ENCODE measurements at regions not wholly inside any gene's neighbourhood (a gene's known extent, or its start where the extent isn't known, plus 50 kb on each side); places are given as distances from the start of the nearest gene placed in this dataset.

DNA sequence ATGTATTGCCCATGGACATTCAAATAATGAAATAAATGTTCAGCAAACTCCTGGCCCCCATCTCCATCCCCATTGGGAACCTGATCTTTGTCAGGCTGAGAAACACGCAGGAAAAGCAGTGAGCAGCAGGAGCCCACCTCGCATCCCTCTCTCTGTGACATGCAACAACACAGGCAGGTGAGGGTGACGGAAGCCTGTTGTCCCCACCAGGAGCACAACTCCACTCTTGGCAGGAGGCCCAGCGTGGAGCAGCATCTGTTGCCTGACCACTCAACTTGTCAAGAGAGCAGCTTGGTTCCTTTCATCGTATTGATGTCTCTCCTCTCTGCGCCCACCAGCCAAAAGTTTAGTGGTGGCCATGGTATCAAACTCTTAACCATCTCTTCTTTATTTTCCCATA, 586.9 kb upstream of the ARID1B start:
- Mint-ChIP-seq H3K4me3 (no peak overlapping the region), H3K27me3 (no peaks in the 10 kb centered on the region), H3K36me3 (ENCODE audit: low read depth) (no peaks in the 10 kb centered on the region), H3K27ac (no peak overlapping the region), H3K9me3 (peaks cover 9% of the 10 kb centered on the region), H3K4me1 (ENCODE audit: low read depth) (peaks cover 31% of the 10 kb centered on the region)
- DNase-seq = no peak

DNA sequence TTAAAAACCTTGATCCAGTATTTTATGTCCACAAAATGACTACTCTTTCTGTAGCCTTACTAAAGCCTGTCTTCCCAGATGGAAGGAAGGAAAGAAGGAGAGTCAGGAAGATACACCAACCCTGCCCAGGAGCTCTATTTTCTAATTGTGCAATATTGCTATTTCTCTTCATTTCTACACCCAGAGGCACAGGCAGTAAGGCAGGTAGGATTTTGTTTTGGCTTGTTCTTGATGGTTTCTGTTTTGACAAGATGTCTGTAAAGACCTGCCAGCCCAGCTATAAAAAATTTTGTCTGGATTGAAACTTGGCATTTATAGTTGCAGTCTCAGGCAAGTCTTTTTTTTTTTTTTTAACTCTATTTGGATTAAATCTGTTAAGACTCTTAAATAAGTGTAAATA, 587.5 kb upstream of the ARID1B start:
- H3K4me1 Mint-ChIP-seq (ENCODE audit: low read depth) = peaks cover 36% of the 10 kb centered on the region
- H3K27me3 Mint-ChIP-seq = no peaks in the 10 kb centered on the region
- peaks cover 9% of the 10 kb centered on the region for H3K9me3 Mint-ChIP-seq
- no peak overlapping the region for H3K27ac Mint-ChIP-seq
- DNase-seq = no peak
- H3K36me3 Mint-ChIP-seq (ENCODE audit: low read depth) = no peaks in the 10 kb centered on the region
- no peak overlapping the region for H3K4me3 Mint-ChIP-seq

DNA sequence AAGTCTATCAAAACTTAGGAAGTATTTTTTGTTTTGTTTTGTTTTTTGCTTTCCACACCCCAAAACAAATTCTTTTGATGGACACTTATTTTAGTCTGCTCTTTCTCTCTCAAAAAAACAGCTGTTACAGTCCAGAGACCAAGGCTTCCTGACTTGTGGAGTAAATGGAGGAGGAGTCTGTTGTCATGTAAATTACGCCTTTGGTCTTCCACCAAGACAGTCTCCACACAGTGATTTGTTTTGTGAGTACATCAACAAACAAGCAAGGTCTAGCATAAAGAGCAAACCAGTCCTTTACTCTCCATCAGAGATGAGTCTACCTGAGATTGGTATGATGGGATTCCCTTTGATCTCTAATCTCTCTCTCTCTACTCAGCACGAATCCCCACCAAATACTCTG, 588.0 kb upstream of the ARID1B start:
- H3K36me3 Mint-ChIP-seq (ENCODE audit: low read depth) = no peaks in the 10 kb centered on the region
- no peak overlapping the region for H3K27ac Mint-ChIP-seq
- no peaks in the 10 kb centered on the region for H3K27me3 Mint-ChIP-seq
- peaks cover 9% of the 10 kb centered on the region for H3K9me3 Mint-ChIP-seq
- no peak overlapping the region for H3K4me3 Mint-ChIP-seq
- H3K4me1 Mint-ChIP-seq (ENCODE audit: low read depth) = peaks cover 37% of the 10 kb centered on the region
- no peak for DNase-seq

DNA sequence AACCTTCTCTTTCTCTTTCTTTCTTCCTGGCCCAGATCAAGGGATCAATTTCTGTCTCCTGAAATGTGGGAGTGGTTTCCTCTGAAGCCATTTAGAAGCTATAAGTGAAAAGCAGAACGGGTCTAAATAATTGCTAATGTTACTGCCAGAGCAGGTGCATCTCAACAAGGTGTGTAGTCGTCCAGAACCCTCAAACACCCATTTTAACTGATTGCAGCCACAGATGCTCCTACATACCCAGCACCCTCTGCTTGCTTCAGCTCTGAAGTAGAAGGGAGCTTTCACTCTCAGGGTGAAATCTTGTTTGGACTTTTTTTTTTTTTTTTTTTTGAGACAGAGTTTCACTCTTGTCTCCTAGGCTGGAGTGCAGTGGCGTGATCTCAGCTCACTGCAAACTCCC, 592.1 kb upstream of the ARID1B start:
- peaks cover 4% of the 10 kb centered on the region for H3K9me3 Mint-ChIP-seq
- no peak overlapping the region for H3K27ac Mint-ChIP-seq
- peaks cover 17% of the 10 kb centered on the region for H3K4me1 Mint-ChIP-seq (ENCODE audit: low read depth)
- no peak for DNase-seq
- no peak overlapping the region for H3K4me3 Mint-ChIP-seq
- H3K27me3 Mint-ChIP-seq = no peaks in the 10 kb centered on the region
- no peaks in the 10 kb centered on the region for H3K36me3 Mint-ChIP-seq (ENCODE audit: low read depth)

DNA sequence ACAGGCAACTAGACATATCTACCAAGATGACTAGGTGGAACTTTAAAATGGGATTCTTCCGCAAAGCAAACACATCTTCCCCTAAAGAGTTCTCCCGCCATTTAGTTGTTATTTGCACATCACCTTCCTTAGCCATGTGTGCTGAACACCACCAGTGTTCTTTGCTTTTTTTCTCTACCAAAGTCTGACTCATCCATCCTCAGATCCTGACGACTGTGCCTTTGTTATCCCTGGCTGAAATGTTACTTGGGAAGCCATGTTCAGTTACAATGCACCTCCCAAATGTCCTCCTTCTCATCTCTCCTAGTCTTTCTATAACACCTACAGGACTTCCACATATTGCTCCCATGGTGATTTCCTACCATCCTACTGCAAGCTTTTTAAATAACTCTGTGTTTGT, 593.5 kb upstream of the ARID1B start:
- peaks cover 5% of the 10 kb centered on the region for H3K9me3 Mint-ChIP-seq
- no peak overlapping the region for H3K4me3 Mint-ChIP-seq
- H3K4me1 Mint-ChIP-seq (ENCODE audit: low read depth) = peaks cover 10% of the 10 kb centered on the region
- H3K36me3 Mint-ChIP-seq (ENCODE audit: low read depth) = no peaks in the 10 kb centered on the region
- no peak overlapping the region for H3K27ac Mint-ChIP-seq
- no peaks in the 10 kb centered on the region for H3K27me3 Mint-ChIP-seq
- DNase-seq = no peak

- Mint-ChIP-seq H3K27ac (no peak overlapping the region), H3K4me1 (ENCODE audit: low read depth) (peaks cover 8% of the 10 kb centered on the region)
These were observed 594.8 kb upstream of the ARID1B start for GRCh38 chr6:156182356-156182755.

GRCh38 chr6:156181506-156181905, 595.7 kb upstream of the ARID1B start:
- Mint-ChIP-seq H3K9me3 (peaks cover 5% of the 10 kb centered on the region), H3K27me3 (no peaks in the 10 kb centered on the region), H3K27ac (no peak overlapping the region), H3K36me3 (ENCODE audit: low read depth) (no peaks in the 10 kb centered on the region), H3K4me3 (no peak overlapping the region), H3K4me1 (ENCODE audit: low read depth) (peaks cover 9% of the 10 kb centered on the region)
- no peak for DNase-seq

More at GRCh38 chr6:156182356-156182755, 594.8 kb upstream of the ARID1B start:
- Mint-ChIP-seq H3K27me3 (no peaks in the 10 kb centered on the region), H3K4me3 (no peak overlapping the region), H3K9me3 (peaks cover 5% of the 10 kb centered on the region), H3K36me3 (ENCODE audit: low read depth) (no peaks in the 10 kb centered on the region)
- no peak for DNase-seq

- H3K36me3 Mint-ChIP-seq (ENCODE audit: low read depth) = no peaks in the 10 kb centered on the region
- peaks cover 27% of the 10 kb centered on the region for H3K4me1 Mint-ChIP-seq (ENCODE audit: low read depth)
- no peaks in the 10 kb centered on the region for H3K27me3 Mint-ChIP-seq
- H3K9me3 Mint-ChIP-seq = peaks cover 8% of the 10 kb centered on the region
- no peak overlapping the region for H3K27ac Mint-ChIP-seq
- DNase-seq = no peak
- no peak overlapping the region for H3K4me3 Mint-ChIP-seq
These were observed 601.2 kb upstream of the ARID1B start for GRCh38 chr6:156175971-156176421.

DNA sequence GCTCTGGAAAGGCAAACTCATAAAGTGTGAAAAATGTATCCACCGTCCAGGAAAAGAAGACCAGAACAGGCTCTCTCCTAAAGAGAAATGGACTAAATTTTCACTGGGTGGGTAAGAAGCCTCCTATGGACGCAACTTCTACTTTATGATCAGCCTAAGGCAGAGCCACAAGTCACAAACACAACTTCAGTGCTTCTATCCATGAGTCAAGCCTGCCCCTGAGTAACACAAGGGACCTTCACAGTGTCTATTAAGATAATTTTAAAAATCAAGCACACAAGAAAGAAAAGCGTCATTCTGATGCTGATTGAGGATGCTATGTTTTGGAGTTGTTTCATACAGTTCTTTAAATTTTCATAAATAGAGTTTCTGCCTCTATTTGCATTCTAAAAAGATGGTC, 601.7 kb upstream of the ARID1B start:
- Mint-ChIP-seq H3K4me1 (ENCODE audit: low read depth) (peaks cover 27% of the 10 kb centered on the region), H3K27ac (peak overlapping the region; percentile 94), H3K36me3 (ENCODE audit: low read depth) (no peaks in the 10 kb centered on the region)

GRCh38 chr6:156174031-156174890, 602.9 kb upstream of the ARID1B start:
- no peak for DNase-seq
- Mint-ChIP-seq H3K27me3 (no peaks in the 10 kb centered on the region), H3K36me3 (ENCODE audit: low read depth) (no peaks in the 10 kb centered on the region), H3K9me3 (peaks cover 7% of the 10 kb centered on the region), H3K4me3 (peak overlapping the region; percentile 27), H3K4me1 (ENCODE audit: low read depth) (peaks cover 32% of the 10 kb centered on the region), H3K27ac (peak overlapping the region; percentile 94)

More for the DNA sequence above, 601.7 kb upstream of the ARID1B start:
- Mint-ChIP-seq H3K4me3 (no peak overlapping the region), H3K9me3 (peaks cover 8% of the 10 kb centered on the region), H3K27me3 (no peaks in the 10 kb centered on the region)
- DNase-seq = no peak

GRCh38 chr6:156169371-156169770, 607.8 kb upstream of the ARID1B start:
- no peaks in the 10 kb centered on the region for H3K27me3 Mint-ChIP-seq
- H3K27ac Mint-ChIP-seq = no peak overlapping the region
- no peak overlapping the region for H3K4me3 Mint-ChIP-seq
- DNase-seq = no peak
- H3K4me1 Mint-ChIP-seq (ENCODE audit: low read depth) = peaks cover 56% of the 10 kb centered on the region
- no peaks in the 10 kb centered on the region for H3K36me3 Mint-ChIP-seq (ENCODE audit: low read depth)
- H3K9me3 Mint-ChIP-seq = peaks cover under 1% of the 10 kb centered on the region

DNA sequence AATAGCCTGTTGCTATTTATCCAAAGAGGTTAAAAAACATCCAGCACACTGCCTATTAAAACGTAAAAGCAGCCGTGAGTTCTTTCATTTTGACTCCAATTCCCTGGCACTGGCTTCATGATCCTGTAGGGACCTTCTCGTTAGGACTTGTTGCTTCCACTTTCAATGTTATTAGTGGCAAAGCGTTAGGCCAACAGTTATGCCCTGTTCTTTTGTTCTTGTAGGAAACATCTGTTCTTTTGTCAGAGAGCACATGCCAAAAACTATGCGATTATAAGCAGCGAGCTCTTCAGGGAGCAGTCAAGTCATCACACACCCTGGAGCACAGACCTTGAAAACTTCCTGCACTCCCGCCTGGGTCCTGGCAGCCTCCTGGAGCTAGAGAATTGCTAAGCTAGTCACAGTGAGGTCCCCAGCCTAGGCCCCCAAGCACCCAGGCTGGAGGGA, 609.5 kb upstream of the ARID1B start:
- Mint-ChIP-seq H3K27ac (peak overlapping the region; percentile 85), H3K27me3 (no peaks in the 10 kb centered on the region), H3K9me3 (no peaks in the 10 kb centered on the region), H3K4me1 (ENCODE audit: low read depth) (peaks cover 50% of the 10 kb centered on the region), H3K36me3 (ENCODE audit: low read depth) (no peaks in the 10 kb centered on the region), H3K4me3 (peak overlapping the region; percentile 67)
- DNase-seq = no peak

DNA sequence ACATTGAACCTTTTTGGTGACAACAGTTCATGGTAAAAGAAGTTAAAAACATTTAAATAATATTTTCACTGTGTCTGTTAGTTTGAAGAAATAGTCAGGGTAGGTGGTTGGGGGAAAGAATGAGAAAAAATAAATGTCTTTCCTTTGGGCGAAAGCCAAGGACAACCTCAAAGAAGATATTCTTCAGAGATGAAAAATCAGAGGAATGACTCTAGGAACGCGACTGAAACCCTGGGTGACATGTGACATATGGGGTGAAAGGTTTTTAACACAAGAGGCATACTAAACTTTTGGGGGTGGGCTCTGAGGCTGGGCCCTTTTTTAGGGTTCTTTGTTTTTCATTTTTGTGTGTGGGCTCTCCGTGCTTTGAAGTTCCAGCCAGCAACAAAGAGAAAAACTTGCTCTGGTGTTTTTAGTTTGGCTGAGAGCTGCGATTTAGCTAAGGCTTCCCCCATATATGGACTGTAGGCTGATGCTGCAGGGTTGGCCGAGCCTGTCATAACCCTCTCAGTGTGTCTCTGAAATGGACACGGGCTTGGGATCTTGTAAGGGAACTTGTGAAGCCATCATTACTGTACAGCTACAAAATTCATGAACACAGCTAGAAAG, 610.1 kb upstream of the ARID1B start:
- Mint-ChIP-seq H3K9me3 (no peaks in the 10 kb centered on the region), H3K27me3 (no peaks in the 10 kb centered on the region), H3K4me1 (ENCODE audit: low read depth) (peaks cover 50% of the 10 kb centered on the region), H3K4me3 (peak overlapping the region; percentile 67), H3K36me3 (ENCODE audit: low read depth) (no peaks in the 10 kb centered on the region), H3K27ac (peak overlapping the region; percentile 85)
- no peak for DNase-seq

GRCh38 chr6:156166093-156166492, 611.1 kb upstream of the ARID1B start:
- no peaks in the 10 kb centered on the region for H3K27me3 Mint-ChIP-seq
- peaks cover 50% of the 10 kb centered on the region for H3K4me1 Mint-ChIP-seq (ENCODE audit: low read depth)
- H3K9me3 Mint-ChIP-seq = no peaks in the 10 kb centered on the region
- no peak overlapping the region for H3K4me3 Mint-ChIP-seq
- DNase-seq = no peak
- peak overlapping the region; percentile 24 for H3K27ac Mint-ChIP-seq
- no peaks in the 10 kb centered on the region for H3K36me3 Mint-ChIP-seq (ENCODE audit: low read depth)

Measured in activated T-cell treated with anti-CD3 and anti-CD28 coated beads, Interleukin-2, amount 50 U/mL, for 24 hours (primary cell).